ENCODE measurements at regions not wholly inside any gene's neighbourhood (a gene's known extent, or its start where the extent isn't known, plus 50 kb on each side); places are given as distances from the start of the nearest gene placed in this dataset.

DNA sequence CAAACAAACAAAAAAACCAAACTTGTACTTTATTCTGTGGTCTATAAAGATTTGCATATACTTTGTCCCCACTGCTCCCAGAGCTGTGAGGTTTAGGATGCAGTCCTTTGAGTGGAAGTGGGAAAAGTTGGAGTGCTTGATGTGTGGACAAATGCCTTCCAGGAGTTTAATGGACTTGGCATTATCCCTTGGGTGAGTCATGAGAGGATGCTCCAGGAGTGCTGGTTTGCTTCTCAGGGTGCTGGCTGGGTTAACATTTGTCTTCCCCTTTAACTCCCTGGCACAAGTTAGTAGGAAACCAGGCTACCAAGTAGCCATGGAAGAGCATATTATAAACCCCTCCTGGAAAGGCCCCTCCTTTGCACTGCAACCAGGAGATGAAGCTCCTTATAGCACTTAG, 417.4 kb upstream of the RIOK2 start:
- Histone ChIP-seq H3K36me3 (ENCODE audit: insufficient read depth, low read length, poor library complexity, severe bottlenecking) (no peaks in the 10 kb centered on the region), H3K4me3 (ENCODE audit: low read depth, low read length, poor library complexity, severe bottlenecking) (no peak overlapping the region), H3K27me3 (replicated peaks; ENCODE audit: insufficient read depth, low read depth, low read length, poor library complexity) (no peaks in the 10 kb centered on the region), H3K4me1 (ENCODE audit: insufficient read depth, low read length, poor library complexity, severe bottlenecking) (no peaks in the 10 kb centered on the region), H3K9me3 (ENCODE audit: low read depth, low read length, poor library complexity, severe bottlenecking) (peaks cover 6% of the 10 kb centered on the region), H3K27ac (ENCODE audit: low read depth, low read length, poor library complexity, severe bottlenecking) (no peak overlapping the region)
- ChIA-PET POLR2A (ENCODE audit: low non-redundant PET) (no interaction called here), CTCF (no interaction called here)
- BruUV-seq (replicated peaks): no TSS peak
- no peak for DNase-seq (ENCODE audit: low spot score)
- intact Hi-C loops (cut with micrococcal nuclease; ENCODE audit: unreplicated experiment): no loop called here
- TF ChIP-seq EZH2 (IDR thresholded peaks at IDR 0.05; ENCODE audit: borderline replicate concordance, low read depth, low read length, poor library complexity, severe bottlenecking) (no peak), CTCF (conservative IDR thresholded peaks at IDR 0.05; ENCODE audit: low read depth, low read length) (no peak)

- no peaks in the 10 kb centered on the region for H3K27me3 ChIP-seq (replicated peaks; ENCODE audit: insufficient read depth, low read depth, low read length, poor library complexity)
- ChIA-PET POLR2A (ENCODE audit: low non-redundant PET) (no interaction called here), CTCF (no interaction called here)
- TF ChIP-seq CTCF (conservative IDR thresholded peaks at IDR 0.05; ENCODE audit: low read depth, low read length): no peak
- TF ChIP-seq EZH2 (IDR thresholded peaks at IDR 0.05; ENCODE audit: borderline replicate concordance, low read depth, low read length, poor library complexity, severe bottlenecking): no peak
- H3K27ac ChIP-seq (ENCODE audit: low read depth, low read length, poor library complexity, severe bottlenecking): no peak overlapping the region
- DNase-seq (ENCODE audit: low spot score): no peak
- H3K4me1 ChIP-seq (ENCODE audit: insufficient read depth, low read length, poor library complexity, severe bottlenecking): no peaks in the 10 kb centered on the region
- no TSS peak for BruUV-seq (replicated peaks)
- intact Hi-C loops (cut with micrococcal nuclease; ENCODE audit: unreplicated experiment): no loop called here
- no peak overlapping the region for H3K4me3 ChIP-seq (ENCODE audit: low read depth, low read length, poor library complexity, severe bottlenecking)
- no peaks in the 10 kb centered on the region for H3K36me3 ChIP-seq (ENCODE audit: insufficient read depth, low read length, poor library complexity, severe bottlenecking)
- peaks cover 6% of the 10 kb centered on the region for H3K9me3 ChIP-seq (ENCODE audit: low read depth, low read length, poor library complexity, severe bottlenecking)
Observed at GRCh38 chr5:97601651-97602050, 418.6 kb upstream of the RIOK2 start.

GRCh38 chr5:97606531-97606930, 423.5 kb upstream of the RIOK2 start:
- TF ChIP-seq CTCF (conservative IDR thresholded peaks at IDR 0.05; ENCODE audit: low read depth, low read length) (no peak), EZH2 (IDR thresholded peaks at IDR 0.05; ENCODE audit: borderline replicate concordance, low read depth, low read length, poor library complexity, severe bottlenecking) (no peak)
- BruUV-seq (replicated peaks): no TSS peak
- ChIA-PET CTCF (no interaction called here), POLR2A (ENCODE audit: low non-redundant PET) (no interaction called here)
- H3K9me3 ChIP-seq (ENCODE audit: low read depth, low read length, poor library complexity, severe bottlenecking): no peaks in the 10 kb centered on the region
- no peaks in the 10 kb centered on the region for H3K27me3 ChIP-seq (replicated peaks; ENCODE audit: insufficient read depth, low read depth, low read length, poor library complexity)
- H3K4me1 ChIP-seq (ENCODE audit: insufficient read depth, low read length, poor library complexity, severe bottlenecking): no peaks in the 10 kb centered on the region
- intact Hi-C loops (cut with micrococcal nuclease; ENCODE audit: unreplicated experiment): no loop called here
- H3K4me3 ChIP-seq (ENCODE audit: low read depth, low read length, poor library complexity, severe bottlenecking): no peak overlapping the region
- no peak for DNase-seq (ENCODE audit: low spot score)
- no peak overlapping the region for H3K27ac ChIP-seq (ENCODE audit: low read depth, low read length, poor library complexity, severe bottlenecking)
- no peaks in the 10 kb centered on the region for H3K36me3 ChIP-seq (ENCODE audit: insufficient read depth, low read length, poor library complexity, severe bottlenecking)
